HepG2 (cell line): ENCODE measurements at regions not wholly inside any gene's neighbourhood (a gene's known extent, or its start where the extent isn't known, plus 50 kb on each side); places are given as distances from the start of the nearest gene placed in this dataset.
A peak's percentile ranks its signal among the peaks of the same experiment; 100 is the strongest.

Source experiments
- ARID4A ChIP-seq: sonication (generic); formaldehyde crosslinking; IDR thresholded peaks from 2 replicates; pipeline ENCODE4 v1.5.0; 2020; ENCODE audit warnings: mild to moderate bottlenecking, missing genetic modification reagents, borderline replicate concordance
- BCL6 ChIP-seq: IDR thresholded peaks from 2 replicates; pipeline ENCODE4 v1.6.1; 2016; ENCODE audit warnings: missing genetic modification reagents, missing compliant biosample characterization
- BHLHE40 ChIP-seq: IDR thresholded peaks from 2 replicates; pipeline ENCODE4 v1.6.1; 2011; ENCODE audit warnings: low read length, improper control_type of control experiment
- CENPT ChIP-seq: sonication (generic); formaldehyde crosslinking; IDR thresholded peaks from 2 replicates; pipeline ENCODE4 v1.8.0; 2022; ENCODE audit warnings: low read depth, mild to moderate bottlenecking, moderate library complexity, missing genetic modification reagents
- GATAD2A ChIP-seq: IDR thresholded peaks from 2 replicates; pipeline ENCODE4 v1.6.1; 2016
- HOXD1 ChIP-seq: sonication (generic); formaldehyde crosslinking; IDR thresholded peaks from 2 replicates; pipeline ENCODE4 v1.5.0; 2020; ENCODE audit warnings: missing genetic modification reagents
- KDM1A ChIP-seq: IDR thresholded peaks from 2 replicates; pipeline ENCODE4 v1.6.1; 2016; ENCODE audit warnings: missing compliant biosample characterization
- KLF15 ChIP-seq: sonication (generic); formaldehyde crosslinking; IDR thresholded peaks from 2 replicates; pipeline ENCODE4 v1.8.1; 2023; ENCODE audit warnings: borderline replicate concordance, mild to moderate bottlenecking, inconsistent platforms, missing genetic modification reagents, mixed read lengths
- KLF16 ChIP-seq, 2 experiments: sonication (generic) in 1 of 2; formaldehyde crosslinking in 1 of 2; IDR thresholded peaks; 2 replicates each; pipeline versions ENCODE4 v1.6.1 to v1.8.0; 2016 to 2023; ENCODE audit warnings: missing genetic modification reagents in 2 of 2, missing compliant biosample characterization in 1 of 2
- MLLT10 ChIP-seq: sonication (generic); formaldehyde crosslinking; IDR thresholded peaks from 2 replicates; pipeline ENCODE4 v1.4.0; 2020; ENCODE audit warnings: missing genetic modification reagents
- MYNN ChIP-seq: sonication (generic); formaldehyde crosslinking; IDR thresholded peaks from 2 replicates; pipeline ENCODE4 v1.4.0; 2020; ENCODE audit warnings: mild to moderate bottlenecking, low read depth, missing genetic modification reagents
- NFE2L2 ChIP-seq: fragments of 150-350 bp; IDR thresholded peaks from 2 replicates; pipeline ENCODE4 v1.6.1; 2014; ENCODE audit warnings: low read length
- RBM22 ChIP-seq: fragments of 200-400 bp; formaldehyde crosslinking; optimal IDR thresholded peaks from 2 replicates; pipeline ENCODE3; 2017; ENCODE audit warnings: mild to moderate bottlenecking, low read length, moderate library complexity
- RORA ChIP-seq: sonication (generic); formaldehyde crosslinking; IDR thresholded peaks from 2 replicates; pipeline ENCODE4 v1.5.0; 2020; ENCODE audit warnings: mild to moderate bottlenecking, missing genetic modification reagents, moderate library complexity
- SAP130 ChIP-seq: IDR thresholded peaks from 2 replicates; pipeline ENCODE4 v1.6.1; 2016; ENCODE audit warnings: low read depth
- SIX1 ChIP-seq: sonication (generic); formaldehyde crosslinking; IDR thresholded peaks from 2 replicates; pipeline ENCODE4 v1.4.0; 2020; ENCODE audit warnings: missing genetic modification reagents, borderline replicate concordance
- SMARCC2 ChIP-seq: fragments of 450-650 bp; IDR thresholded peaks from 2 replicates; pipeline ENCODE4 v1.6.1; 2017; ENCODE audit warnings: antibody characterized with exemption, mild to moderate bottlenecking
- TBX2 ChIP-seq: sonication (generic); formaldehyde crosslinking; IDR thresholded peaks from 2 replicates; pipeline ENCODE4 v1.5.0; 2020; ENCODE audit warnings: missing genetic modification reagents, mild to moderate bottlenecking, borderline replicate concordance
- ZBTB46 ChIP-seq: sonication (generic); formaldehyde crosslinking; IDR thresholded peaks from 2 replicates; pipeline ENCODE4 v1.4.0; 2020; ENCODE audit warnings: mild to moderate bottlenecking, missing genetic modification reagents, borderline replicate concordance
- ZFP82 ChIP-seq: sonication (generic); formaldehyde crosslinking; IDR thresholded peaks from 2 replicates; pipeline ENCODE4 v1.5.1; 2020; ENCODE audit warnings: mild to moderate bottlenecking, missing genetic modification reagents, borderline replicate concordance
- ZNF101 ChIP-seq: sonication (generic); formaldehyde crosslinking; IDR thresholded peaks from 2 replicates; pipeline ENCODE4 v1.4.0; 2020; ENCODE audit warnings: mild to moderate bottlenecking, low read depth, missing genetic modification reagents, borderline replicate concordance
- ZNF253 ChIP-seq: sonication (generic); formaldehyde crosslinking; IDR thresholded peaks from 2 replicates; pipeline ENCODE4 v1.8.0; 2022; ENCODE audit warnings: mild to moderate bottlenecking, missing genetic modification reagents, borderline replicate concordance
- ZNF547 ChIP-seq: sonication (generic); formaldehyde crosslinking; IDR thresholded peaks from 2 replicates; pipeline ENCODE4 v1.5.1; 2020; ENCODE audit warnings: mild to moderate bottlenecking, missing genetic modification reagents
- ZNF605 ChIP-seq: sonication (generic); formaldehyde crosslinking; IDR thresholded peaks from 2 replicates; pipeline ENCODE4 v1.8.0; 2022; ENCODE audit warnings: mild to moderate bottlenecking, missing genetic modification reagents
- ZNF788 ChIP-seq: sonication (generic); formaldehyde crosslinking; IDR thresholded peaks from 2 replicates; pipeline ENCODE4 v1.5.0; 2020; ENCODE audit warnings: mild to moderate bottlenecking, missing genetic modification reagents, borderline replicate concordance
- ZSCAN25 ChIP-seq: sonication (generic); formaldehyde crosslinking; IDR thresholded peaks from 2 replicates; pipeline ENCODE4 v1.8.0; 2022; ENCODE audit warnings: mild to moderate bottlenecking, missing genetic modification reagents

GRCh38 chr17:72362376-72363088 lies 241.7 kb downstream of the SOX9 start (continued):
- no peak for TF ChIP-seq ZFP82 (CRISPR knock-in tag)
- no peak for TF ChIP-seq HOXD1 (CRISPR knock-in tag)
- TF ChIP-seq KLF15 (CRISPR knock-in tag), result no peak
- peak; percentile 52 for TF ChIP-seq SAP130
- peak; percentile 79 for TF ChIP-seq GATAD2A (CRISPR knock-in tag)
- 0 out of 4 replicates have a peak, but pooled peaks of 1 of the 2 experiments have one; percentile 38 for TF ChIP-seq KLF16 (CRISPR knock-in tag; IDR thresholded peaks at IDR 0.05)
- TF ChIP-seq SIX1 (CRISPR knock-in tag), result no peak
- TF ChIP-seq CENPT (CRISPR knock-in tag), result no peak
- TF ChIP-seq ZNF101 (CRISPR knock-in tag), result no peak
- TF ChIP-seq ARID4A, result no peak
- no peak for TF ChIP-seq RBM22
- TF ChIP-seq ZNF253 (CRISPR knock-in tag), result no peak
- TF ChIP-seq MYNN (CRISPR knock-in tag), result no peak
- TF ChIP-seq BHLHE40, result no peak
- TF ChIP-seq BCL6 (CRISPR knock-in tag), result 0 out of 2 replicates have a peak, but pooled peaks have one; percentile 34
- TF ChIP-seq ZNF788 (CRISPR knock-in tag), result no peak
- TF ChIP-seq SMARCC2, result no peak
- no peak for TF ChIP-seq ZSCAN25
- 0 out of 2 replicates have a peak, but pooled peaks have one; percentile 39 for TF ChIP-seq ZNF605 (CRISPR knock-in tag)
- TF ChIP-seq KDM1A (CRISPR knock-in tag), result 0 out of 2 replicates have a peak, but pooled peaks have one; percentile 53
- TF ChIP-seq NFE2L2, result no peak
- no peak for TF ChIP-seq ZNF547 (CRISPR knock-in tag)
- TF ChIP-seq MLLT10 (CRISPR knock-in tag), result no peak
- TF ChIP-seq ZBTB46 (CRISPR knock-in tag), result no peak
- no peak for TF ChIP-seq TBX2 (CRISPR knock-in tag)
- no peak for TF ChIP-seq RORA (CRISPR knock-in tag)
